Stimulated activated CD4-positive, alpha-beta T cell treated with anti-CD3 and anti-CD28 coated beads, Interleukin-2, amount 100 ng/mL, for 48 hours (primary cell): ENCODE measurements at regions not wholly inside any gene's neighbourhood (a gene's known extent, or its start where the extent isn't known, plus 50 kb on each side); places are given as distances from the start of the nearest gene placed in this dataset.
"Not testable (repeated sequence)": the region's sequence is repeated elsewhere in the genome, so short reads cannot be mapped to it uniquely, and the experiment has no call there.

Source experiments
- DNase-seq, 2 donors: peaks; one replicate each; pipeline ENCODE4 v3.0.0-alpha.2; 2020

DNA sequence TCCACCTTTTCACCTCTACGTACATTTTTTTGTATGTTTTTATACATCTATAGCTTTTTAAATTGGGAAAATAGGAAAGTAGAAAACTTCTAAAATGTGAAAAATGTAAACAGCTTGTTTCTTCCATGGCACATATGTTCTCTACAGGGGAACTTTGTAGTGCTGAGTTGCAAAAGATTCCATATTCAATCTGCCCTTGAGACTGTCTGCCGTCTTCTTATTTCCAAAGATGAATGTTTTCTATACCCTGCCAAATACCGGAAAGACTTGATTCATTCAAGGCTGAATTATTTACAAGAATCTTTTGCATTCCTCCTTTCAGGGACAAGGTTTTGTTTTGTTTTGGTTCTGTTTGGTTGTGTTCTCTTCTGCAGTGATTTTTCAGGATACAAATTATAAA is 1334.5 kb upstream of the ADGRL4 start:
- DNase-seq: no peak

DNA sequence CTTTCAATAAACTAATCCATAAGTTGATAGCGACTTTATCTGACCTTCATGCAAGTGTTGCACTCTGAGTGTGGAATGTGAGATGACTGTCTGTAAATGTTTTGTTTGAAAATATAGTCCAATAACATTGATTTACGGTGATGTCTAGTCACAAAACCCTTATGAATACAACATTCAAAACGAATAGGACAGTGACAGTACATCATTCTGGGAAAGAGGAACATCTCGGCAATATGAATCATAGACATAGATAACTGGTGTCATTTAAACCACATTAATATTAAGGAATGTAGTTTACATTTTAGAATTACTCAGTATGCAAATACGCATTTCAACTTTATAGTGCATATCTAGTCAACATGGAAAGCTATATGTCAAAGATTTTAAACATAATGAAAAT is 1311.6 kb upstream of the ADGRL4 start:
- DNase-seq: no peak

DNA sequence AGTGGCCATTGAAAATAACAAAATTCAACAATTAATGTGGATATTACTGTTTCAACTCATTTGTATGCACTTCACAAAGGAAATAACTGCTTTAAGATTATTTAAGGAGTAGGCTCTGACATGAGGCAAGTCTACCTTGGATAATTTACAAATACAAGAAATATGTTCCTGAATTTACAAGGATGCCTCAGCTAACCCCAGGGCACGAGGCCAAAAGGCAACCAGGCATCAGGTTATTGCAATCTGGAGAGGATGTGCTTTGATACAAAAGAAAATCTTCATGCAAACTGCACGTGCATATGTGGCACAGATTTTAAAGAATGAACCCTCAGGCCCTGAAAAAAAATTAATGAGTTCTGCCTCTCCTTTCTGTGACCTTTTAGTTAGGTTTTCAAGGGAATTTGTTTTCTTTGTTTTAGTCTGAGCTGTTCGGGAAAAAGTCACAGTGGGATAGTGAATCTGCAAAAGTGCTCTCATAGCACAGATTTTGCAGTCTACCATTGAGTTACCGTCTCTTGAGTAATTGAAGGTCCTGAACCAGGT is 1304.2 kb upstream of the ADGRL4 start:
- no peak for DNase-seq

DNA sequence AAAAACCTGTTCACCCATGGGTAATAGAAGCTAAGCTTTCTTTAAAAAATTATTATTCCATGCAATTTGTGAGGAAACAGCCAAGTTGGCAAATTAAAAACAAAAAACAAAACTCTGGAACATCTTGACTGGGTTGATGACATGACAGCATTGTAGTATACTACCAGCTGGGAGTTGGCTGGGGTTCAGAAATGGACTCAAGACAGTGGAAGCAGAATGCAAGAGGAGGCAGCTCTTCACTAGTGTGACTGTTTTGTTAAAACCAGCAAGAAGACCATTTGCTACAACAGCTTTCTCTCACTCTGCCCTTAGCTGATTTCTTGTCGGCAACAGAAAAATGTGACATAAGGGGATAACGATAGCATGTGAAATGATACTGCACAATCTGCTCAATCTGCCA is 1298.9 kb upstream of the ADGRL4 start:
- DNase-seq: no peak

DNA sequence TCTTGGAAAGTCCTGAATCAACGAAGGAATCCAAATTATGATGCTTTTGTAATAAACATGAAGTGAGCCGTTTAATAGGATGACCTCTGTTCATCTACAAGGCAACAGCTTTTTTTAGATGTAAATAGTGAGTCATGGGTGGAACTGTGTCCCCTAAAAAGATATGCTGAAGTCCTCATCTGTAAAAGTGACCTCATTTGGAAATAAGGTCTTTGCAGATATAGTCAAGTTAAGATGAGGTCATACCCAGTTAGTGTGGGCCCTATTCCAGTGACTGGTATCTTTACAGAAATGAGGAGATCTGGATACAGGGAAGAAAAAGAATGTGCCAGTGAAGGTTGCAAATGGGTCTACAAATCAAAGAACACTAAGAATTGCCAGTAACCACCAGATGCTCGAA is 1287.3 kb upstream of the ADGRL4 start:
- no peak for DNase-seq

DNA sequence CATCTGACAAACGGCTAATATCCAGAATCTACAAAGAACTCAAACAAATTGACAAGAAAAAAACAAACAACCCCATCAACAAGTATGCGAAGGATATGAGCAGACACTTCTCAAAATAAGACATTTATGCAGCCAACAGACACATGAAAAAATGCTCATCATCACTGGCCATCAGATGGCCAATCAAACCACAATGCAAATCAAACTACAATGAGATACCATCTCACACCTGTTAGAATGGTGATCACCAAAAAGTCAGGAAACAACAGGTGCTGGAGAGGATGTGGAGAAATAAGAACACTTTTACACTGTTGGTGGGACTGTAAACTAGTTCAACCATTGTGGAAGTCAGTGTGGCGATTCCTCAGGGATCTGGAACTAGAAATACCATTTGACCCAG is 1282.2 kb upstream of the ADGRL4 start:
- DNase-seq: not testable (repeated sequence)

DNA sequence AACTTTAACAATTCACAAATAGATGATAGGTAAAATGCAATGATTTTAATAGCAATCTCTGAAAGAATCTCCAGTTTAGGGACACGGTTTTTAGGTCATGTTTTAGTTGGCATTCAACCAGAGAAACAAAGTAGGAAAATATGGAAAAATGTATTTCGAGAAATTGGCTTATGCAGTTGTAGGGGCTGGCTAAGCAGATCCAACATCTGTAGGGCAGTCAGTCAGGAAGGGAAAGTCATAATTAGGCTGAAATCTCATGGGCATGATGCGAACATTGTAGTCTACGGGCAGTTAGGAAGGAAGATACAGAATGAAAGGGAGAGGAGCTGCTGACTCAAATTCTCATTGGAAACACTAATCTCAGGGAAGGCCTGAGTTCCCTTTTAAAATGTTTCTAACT is 1276.0 kb upstream of the ADGRL4 start:
- no peak for DNase-seq

DNA sequence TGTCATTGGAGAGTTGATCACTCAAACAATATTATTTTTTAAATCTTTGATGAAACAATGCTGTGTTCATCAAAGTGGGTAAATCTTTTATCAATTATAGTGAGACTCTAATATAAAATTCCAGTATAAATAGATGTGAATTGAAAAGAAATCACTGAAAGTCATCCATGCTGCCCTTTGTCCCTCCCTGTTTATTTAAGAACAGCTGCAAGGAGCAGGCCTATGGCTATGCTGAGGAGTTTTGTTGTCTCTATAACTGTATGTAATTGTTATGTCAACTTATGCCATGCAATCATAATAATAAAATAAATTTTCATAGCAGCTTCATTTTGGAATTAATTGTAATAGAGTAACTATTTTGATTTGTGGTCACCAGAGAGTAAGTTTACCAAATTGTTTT is 1272.4 kb upstream of the ADGRL4 start:
- DNase-seq: no peak

DNA sequence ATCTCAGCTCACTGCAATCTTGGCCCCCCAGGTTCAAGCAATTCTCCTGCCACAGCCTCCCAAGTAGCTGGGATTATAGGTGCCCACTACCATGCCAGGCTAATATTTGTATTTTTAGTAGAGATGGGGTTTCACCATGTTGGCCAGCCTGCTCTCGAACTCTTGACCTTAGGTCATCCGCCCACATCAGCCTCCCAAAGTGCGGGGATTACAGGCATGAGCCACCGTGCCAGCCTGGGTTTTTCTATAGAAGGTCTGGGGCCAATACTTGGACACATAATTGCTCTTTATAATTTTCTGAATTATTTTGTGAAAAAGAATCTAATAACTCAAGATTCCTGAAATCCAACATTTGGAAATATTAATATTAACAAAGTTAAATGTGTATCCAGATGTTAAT is 1267.7 kb upstream of the ADGRL4 start:
- DNase-seq: no peak

DNA sequence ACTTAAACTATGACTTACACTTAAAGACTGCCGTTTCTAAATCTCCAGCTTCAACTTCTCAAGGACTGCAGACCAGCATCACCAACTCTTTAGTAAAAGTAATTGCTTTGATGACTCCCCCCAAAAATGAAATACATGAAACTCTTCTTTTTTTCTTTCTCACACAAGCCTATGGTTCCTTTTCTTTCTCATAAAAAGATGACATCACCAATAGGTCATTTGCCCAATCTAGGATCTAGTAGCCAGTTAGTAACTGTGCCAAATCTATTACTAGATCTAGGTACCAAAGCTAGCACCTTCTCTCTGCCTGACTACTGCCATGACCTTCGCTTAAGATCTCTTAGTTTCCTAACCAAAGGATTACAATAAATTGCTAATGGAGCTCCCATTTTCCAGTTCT is 1266.0 kb upstream of the ADGRL4 start:
- DNase-seq: no peak

DNA sequence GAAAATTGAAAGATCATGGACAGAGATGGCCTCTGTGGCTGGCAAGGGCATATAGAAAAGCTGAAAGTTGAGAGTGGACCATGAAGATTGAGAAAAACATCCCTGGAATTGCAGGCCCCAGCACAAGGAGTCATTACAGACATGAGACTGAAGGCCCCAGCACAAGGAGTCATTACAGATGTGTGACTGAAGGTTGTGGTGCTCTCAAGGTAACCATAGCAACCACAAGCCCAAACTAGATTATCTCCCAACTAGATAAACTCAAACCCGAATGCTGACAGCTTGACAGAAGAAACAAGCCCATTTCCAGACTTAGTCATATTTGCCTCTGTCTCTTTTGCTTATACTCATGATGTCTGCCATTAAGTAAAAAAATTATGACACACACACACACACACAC is 1252.1 kb upstream of the ADGRL4 start:
- no peak for DNase-seq

DNA sequence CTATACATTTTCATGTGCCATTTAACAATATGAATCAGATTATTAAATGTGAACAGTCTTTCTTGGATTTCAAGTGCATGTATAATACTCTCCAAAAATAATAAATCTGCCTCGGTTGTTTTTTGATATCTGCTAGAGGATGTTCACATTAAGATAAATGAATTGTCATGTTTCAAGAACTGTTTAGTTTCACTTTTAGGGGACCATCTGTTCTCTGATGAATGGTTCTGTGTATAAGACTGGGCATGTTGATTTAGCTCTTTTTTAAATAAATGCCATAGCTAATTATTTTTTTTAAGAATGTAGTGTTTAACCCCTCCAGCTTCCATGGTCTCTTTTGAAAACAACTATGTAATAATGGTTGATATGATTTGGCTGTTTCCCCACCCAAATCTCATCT is 1245.1 kb upstream of the ADGRL4 start:
- no peak for DNase-seq

DNA sequence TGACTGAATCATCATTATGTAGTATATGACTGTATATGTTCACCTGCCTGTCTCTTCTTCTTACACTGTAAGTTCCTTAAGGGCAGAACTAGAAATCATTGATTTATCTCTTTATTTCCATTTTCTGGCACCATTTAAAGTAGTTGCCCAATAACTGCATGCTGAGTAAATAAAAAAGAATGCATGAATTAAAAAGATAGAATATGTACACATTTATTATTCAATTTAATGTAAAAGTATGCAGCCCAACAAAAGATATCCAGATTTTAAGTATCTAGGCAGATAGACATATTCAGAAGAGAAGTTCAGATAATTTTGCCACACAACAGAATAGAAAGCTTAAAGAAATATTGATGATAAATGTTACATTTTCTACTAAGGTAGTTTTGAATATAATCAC is 1244.6 kb upstream of the ADGRL4 start:
- no peak for DNase-seq

DNA sequence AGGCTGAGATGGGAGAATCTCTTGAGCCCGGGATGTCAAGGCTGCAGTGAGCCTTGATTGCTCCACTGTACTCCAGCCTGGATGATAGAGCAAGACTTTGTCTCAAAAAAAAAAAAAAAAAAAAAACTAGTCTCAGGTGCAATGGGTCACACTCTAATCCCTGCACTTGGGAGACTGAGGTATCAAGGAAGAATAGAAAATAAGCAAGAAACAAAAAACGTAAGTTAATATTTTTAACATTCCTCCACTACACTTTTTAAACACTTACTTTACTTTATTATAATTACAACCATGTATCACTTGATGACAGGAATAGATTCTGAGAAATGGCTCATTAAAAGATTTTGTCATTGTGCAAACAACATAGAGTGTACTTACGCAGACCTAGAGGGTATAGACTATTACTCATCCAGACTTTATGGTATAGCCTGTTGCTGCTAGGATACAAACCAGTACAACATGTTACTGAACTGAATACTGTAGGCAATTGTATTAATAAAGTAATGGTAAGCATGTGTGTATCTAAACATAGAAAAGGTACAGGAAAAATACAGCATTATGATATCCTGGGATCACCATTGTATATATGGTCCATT is 1244.1 kb upstream of the ADGRL4 start:
- DNase-seq: no peak

DNA sequence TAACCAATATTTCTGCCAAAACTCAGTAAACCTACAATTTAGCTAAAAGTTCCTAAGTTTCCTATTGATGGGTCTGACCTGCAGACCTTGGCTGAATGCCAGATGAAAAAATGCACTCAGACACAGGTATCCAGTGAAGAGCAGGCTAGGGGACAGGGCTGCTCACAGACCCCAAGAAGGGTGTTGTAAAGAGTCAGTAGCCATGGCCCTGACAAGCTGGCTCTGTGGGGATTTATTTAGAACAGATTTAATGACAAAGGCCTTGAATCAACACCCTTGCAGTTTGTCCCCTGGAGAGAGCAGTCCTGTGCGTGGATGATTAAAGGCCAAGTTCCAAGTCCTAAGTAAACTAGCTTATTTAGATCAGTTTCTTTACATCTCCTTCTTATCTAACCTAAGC is 1243.2 kb upstream of the ADGRL4 start:
- no peak for DNase-seq

DNA sequence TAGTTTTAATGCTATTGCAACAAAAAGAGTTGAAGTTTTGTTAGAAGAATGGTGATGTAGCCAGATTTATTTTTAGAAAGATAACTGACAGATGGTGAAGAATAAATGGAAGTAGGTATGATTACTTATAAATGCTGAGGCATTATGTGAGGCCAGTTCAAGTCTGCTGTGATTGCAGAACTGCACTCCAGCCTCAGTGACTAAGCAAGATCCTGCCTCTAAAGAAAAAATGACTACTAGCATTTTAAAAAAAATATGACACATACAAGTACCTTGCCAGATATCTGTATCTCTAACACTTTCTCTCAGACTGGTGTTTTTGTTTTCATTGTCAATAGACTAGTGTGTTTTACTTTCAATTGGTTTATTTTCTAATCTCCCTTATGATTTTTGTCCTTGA is 1242.4 kb upstream of the ADGRL4 start:
- DNase-seq: no peak

DNA sequence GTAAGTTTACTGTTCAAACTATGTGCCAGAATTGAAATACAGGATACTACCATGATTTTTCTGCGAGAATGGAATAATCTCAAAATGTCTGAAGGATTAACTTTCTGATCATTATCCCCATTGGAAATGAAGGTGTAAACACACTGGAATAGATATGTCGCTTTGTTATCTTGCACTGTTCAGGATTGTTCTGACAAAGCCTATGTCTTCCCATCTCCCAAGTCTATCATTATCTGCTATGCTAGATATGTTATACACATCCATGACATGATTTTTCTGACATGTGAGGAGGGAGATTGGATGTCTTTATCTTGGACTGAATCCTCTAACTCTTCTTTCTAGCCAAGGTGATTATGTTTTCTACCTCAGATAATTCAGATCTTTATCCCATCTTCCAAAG is 1239.3 kb upstream of the ADGRL4 start:
- DNase-seq: no peak

DNA sequence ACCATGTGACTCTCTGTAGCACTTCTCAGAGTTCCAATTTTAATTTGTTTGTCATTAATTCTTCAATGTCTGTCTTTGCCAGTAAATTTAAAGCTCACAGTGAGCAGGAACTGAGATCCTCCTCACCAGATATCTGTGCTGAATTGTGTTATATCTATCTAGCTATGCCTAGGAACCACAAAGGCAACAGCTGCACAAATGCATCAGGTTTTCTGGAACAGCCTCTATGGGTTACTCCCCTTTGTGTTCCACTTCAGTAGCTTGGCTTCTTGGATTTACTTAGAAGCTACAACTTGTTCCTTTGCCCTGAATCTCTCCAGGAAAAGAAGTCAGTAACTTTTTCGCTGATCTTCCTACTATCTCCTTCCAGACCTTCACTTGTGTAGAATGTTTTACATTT is 1237.8 kb upstream of the ADGRL4 start:
- no peak for DNase-seq

DNA sequence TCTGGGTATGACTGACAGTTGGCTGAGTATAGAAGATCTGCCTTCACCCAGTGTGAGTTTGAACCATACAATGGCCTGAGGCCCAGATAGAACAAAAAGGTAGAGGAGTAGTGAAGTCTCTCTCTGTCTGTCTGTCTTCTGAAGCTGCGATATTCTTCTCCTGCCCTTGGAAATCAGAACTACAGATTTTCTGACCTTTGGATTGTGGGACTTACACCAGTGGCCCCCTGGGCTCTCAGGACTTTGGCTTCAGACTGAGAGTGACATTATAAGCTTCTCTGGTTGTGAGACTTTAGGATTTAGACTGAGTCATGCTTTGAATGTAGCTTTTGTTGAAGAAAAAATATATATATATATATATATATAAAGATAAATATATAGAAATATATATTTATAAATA is 1235.0 kb upstream of the ADGRL4 start:
- no peak for DNase-seq

DNA sequence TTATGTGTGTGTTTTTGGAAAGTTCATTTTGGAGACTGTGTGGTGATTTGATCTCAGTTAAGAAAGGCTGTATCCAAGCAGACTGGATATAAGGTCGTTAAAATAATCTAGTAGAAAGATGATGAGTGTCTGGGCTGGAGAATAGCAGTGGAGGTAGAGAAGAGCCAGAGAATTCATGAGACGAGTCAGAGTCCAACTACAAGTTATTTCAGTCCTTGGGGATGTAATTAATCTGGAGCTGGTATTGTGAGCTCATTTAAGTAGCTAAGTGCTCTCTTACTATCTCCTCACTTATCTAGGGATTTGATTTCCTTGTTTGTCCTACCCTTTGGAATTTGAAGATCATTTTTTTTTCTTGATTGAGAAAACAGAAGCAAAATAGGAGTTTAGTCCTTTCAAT is 1219.0 kb upstream of the ADGRL4 start:
- DNase-seq: no peak

DNA sequence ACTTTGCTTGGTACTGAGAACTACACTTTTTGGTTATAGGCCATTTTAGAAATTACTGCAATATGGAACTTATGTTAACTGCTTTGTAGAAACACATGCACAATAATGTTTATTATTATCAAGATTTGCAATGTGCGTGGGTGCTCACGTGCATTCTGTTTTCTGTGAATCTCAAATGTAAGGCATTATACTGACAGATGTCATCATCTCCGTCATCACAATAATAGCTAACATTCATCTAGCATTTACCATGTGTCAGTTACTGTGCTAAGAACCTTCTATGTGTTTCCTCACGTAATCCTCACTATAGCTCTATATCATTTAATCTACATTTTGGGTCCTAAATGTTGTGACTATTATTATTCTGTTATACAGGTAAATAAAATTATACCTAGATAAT is 1214.8 kb upstream of the ADGRL4 start:
- no peak for DNase-seq

DNA sequence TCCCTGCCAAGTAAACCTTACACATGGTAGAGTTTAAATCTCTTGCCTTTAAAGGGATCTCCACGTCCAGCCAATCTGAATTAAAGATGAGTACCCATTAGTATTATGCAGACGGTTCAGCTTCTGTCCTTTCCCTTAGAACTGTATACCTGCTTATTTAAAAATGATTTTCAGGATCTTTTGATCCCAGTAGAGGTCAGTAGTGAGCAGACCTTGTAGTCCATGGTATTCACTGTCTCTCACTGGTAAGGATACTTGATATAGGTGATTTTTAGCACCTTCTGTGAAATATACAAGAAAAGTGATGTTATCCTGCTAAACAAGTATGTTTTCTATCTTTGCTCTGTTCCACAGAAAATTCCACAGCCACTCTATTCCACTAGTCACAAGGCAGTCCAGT is 1211.6 kb upstream of the ADGRL4 start:
- DNase-seq: no peak

DNA sequence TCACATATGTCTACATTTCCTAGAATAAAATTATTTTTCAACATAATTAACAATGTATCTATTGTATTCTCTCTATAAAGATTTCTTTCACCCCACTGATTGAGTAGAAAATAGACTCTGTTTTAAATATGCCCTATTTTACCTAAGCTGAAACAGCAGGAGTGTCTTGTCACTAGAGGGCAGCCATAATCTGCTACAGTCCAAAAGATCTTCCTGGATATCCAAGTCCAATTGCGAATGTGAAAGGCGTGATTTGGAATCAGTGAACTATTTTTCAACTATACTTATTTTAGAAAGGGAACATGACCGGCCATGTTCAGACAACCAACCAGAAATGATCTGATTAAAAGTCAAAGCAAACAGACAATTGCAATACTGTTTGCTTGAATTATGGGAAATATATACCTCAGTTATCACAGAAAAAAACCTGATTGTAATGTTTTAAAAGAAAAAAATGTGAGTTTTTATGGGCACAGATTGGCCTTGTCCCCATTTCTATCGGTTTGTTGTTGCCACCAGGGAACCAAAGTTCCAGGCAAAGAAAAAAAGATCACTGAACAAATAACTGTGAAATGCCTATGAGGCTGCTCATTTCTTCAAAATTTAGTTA is 1211.0 kb upstream of the ADGRL4 start:
- DNase-seq: no peak

DNA sequence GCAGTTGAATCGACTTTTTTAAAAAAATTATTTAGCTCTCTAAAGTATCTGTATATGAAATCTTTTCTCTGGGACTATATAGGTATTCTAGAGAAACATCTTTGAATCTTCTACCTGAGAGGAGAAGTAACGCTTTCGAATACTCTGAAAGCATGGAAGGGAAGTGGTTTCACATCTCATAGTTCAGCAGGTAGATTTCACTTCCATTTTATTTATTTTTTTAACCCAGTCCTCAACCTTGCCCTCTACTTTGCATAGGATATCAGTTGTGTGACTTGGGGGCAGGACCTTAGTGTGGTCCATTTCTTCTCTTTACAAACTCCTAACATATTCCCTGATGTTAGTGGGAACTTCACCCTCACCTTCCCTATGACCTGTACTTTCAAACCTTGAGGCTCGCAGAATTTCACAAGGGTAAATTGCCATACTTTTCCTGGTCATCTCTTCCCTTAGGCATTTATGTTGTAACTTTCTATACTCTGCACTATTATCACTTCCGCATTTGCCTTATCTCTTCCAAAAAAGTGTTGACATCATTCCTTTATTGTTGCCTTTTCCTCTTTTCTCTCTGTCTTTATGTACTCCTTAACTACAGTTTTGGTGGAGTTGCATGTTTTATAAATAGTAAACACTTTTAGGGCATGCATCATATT is 1208.5 kb upstream of the ADGRL4 start:
- no peak for DNase-seq

DNA sequence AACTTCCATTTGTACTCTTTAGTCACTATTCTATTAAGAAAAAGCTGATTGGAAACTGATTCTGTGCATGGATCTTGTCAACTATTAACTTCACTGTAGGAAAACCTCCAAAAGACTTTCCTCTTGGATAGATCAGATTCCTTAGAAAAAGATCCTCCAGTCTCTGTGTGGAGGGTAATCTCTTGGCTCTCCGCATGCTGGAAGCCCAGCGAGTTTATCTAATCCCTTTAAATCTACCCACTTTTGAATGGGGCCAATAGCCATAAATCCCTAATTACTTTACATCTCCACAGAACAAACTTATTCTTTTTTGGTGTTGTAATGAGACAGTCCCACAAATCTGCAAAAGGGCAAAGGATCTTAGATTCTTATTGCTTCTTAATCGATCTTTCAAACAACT is 1206.4 kb upstream of the ADGRL4 start:
- DNase-seq: no peak
